HL-60 (cell line): ENCODE measurements at regions not wholly inside any gene's neighbourhood (a gene's known extent, or its start where the extent isn't known, plus 50 kb on each side); places are given as distances from the start of the nearest gene placed in this dataset.

Experiments used
- DNase-seq, 2 experiments: peaks; one replicate each; pipeline ENCODE4 v3.0.0-alpha.2; 2010 to 2020; ENCODE audit warnings: low read depth in 1 of 2, low spot score in 1 of 2
- H3K27ac ChIP-seq: fragments of 250-450 bp; sonication (Bioruptor Pico); replicated peaks from 2 replicates; pipeline ENCODE4 v1.5.1; 2020; ENCODE audit warnings: mild to moderate bottlenecking, moderate library complexity
- H3K27me3 ChIP-seq: fragments of 250-450 bp; sonication (Bioruptor Pico); 2 replicates; pipeline ENCODE4 v1.5.1; 2021; ENCODE audit warnings: mild to moderate bottlenecking, moderate library complexity; ENCODE audit not compliant: insufficient read depth, poor library complexity, severe bottlenecking
- H3K4me3 ChIP-seq: replicated peaks from 2 replicates; pipeline ENCODE4 v1.5.1; 2011; ENCODE audit warnings: mild to moderate bottlenecking, control low read depth, low read length; ENCODE audit not compliant: insufficient read depth
- CTCF ChIP-seq: IDR thresholded peaks from one replicate; pipeline ENCODE4 v1.5.1; 2011; ENCODE audit warnings: low read length, control low read depth, inconsistent platforms; ENCODE audit not compliant: insufficient read depth
- GABPA ChIP-seq: IDR thresholded peaks from 2 replicates; pipeline ENCODE4 v1.6.1; 2012; ENCODE audit warnings: low read depth
- POLR2AphosphoS5 ChIP-seq: IDR thresholded peaks from 2 replicates; pipeline ENCODE4 v1.6.1; 2012; ENCODE audit warnings: low read depth
- REST ChIP-seq: IDR thresholded peaks from 2 replicates; pipeline ENCODE4 v1.6.1; 2012; ENCODE audit warnings: low read depth; ENCODE audit not compliant: insufficient replicate concordance
- SPI1 ChIP-seq: IDR thresholded peaks from 2 replicates; pipeline ENCODE4 v1.6.1; 2012; ENCODE audit warnings: low read depth, mild to moderate bottlenecking, borderline replicate concordance

GRCh38 chr3:74301056-74301455, 313.4 kb downstream of the CNTN3 start:
- Histone ChIP-seq H3K27ac (no peak overlapping the region), H3K4me3 (no peak overlapping the region), H3K27me3 (no peaks in the 10 kb centered on the region)
- TF ChIP-seq CTCF, result no peak
- no peak for TF ChIP-seq POLR2AphosphoS5
- TF ChIP-seq GABPA, result no peak
- no peak for TF ChIP-seq REST
- no peak for TF ChIP-seq SPI1
- DNase-seq, result no peak

- no peaks in the 10 kb centered on the region for H3K27me3 ChIP-seq
- no peak overlapping the region for H3K27ac ChIP-seq
- no peak for DNase-seq
- TF ChIP-seq SPI1, result no peak
- no peak for TF ChIP-seq GABPA
- no peak for TF ChIP-seq CTCF
- no peak for TF ChIP-seq POLR2AphosphoS5
- no peak for TF ChIP-seq REST
- no peak overlapping the region for H3K4me3 ChIP-seq
Observed at GRCh38 chr3:74295479-74295878, 319.0 kb downstream of the CNTN3 start.

GRCh38 chr3:74288761-74289160, 325.7 kb downstream of the CNTN3 start:
- no peak for DNase-seq
- no peaks in the 10 kb centered on the region for H3K27me3 ChIP-seq
- TF ChIP-seq REST (no peak), GABPA (no peak), CTCF (no peak), POLR2AphosphoS5 (no peak), SPI1 (no peak)
- no peak overlapping the region for H3K27ac ChIP-seq
- H3K4me3 ChIP-seq, result no peak overlapping the region
